ENCODE measurements at regions not wholly inside any gene's neighbourhood (a gene's known extent, or its start where the extent isn't known, plus 50 kb on each side); places are given as distances from the start of the nearest gene placed in this dataset.

- no peak overlapping the region for H3K4me3 Mint-ChIP-seq
- ATAC-seq (ENCODE audit: low read depth) (no peak), DNase-seq (no peak)
- TF ChIP-seq EZH2 (IDR thresholded peaks at IDR 0.05; ENCODE audit: borderline replicate concordance, insufficient read depth, low read depth, low read length, poor library complexity, severe bottlenecking) (no peak), CTCF (IDR thresholded peaks at IDR 0.05) (no peak)
- no peaks in the 10 kb centered on the region for H4K20me1 ChIP-seq (ENCODE audit: control insufficient read depth, insufficient read depth, low read length, poor library complexity, severe bottlenecking)
- peaks cover 51% of the 10 kb centered on the region for H3K27me3 Mint-ChIP-seq
- peaks cover 0 to 4% (median 0%) of the 10 kb centered on the region in 3 donors for H3K9me3 ChIP-seq (ENCODE audit: control extremely low read depth in 1 of 3, control insufficient read depth in 2 of 3, insufficient read depth in 1 of 3, low read length in 2 of 3)
- peaks cover 0 to 36% (median 22%) of the 10 kb centered on the region in 4 experiments for H3K27me3 ChIP-seq (replicated peaks in 1 of 4; ENCODE audit: control extremely low read depth in 1 of 4, control insufficient read depth in 3 of 4, insufficient read depth in 4 of 4, low read length in 3 of 4)
- H3K36me3 ChIP-seq (replicated peaks in 1 of 2; ENCODE audit: control extremely low read depth in 1 of 2, control insufficient read depth in 1 of 2, extremely low read depth in 1 of 2, insufficient read depth in 2 of 2, low read length in 1 of 2): no peaks in the 10 kb centered on the region
- H3K4me3 ChIP-seq (ENCODE audit: control extremely low read depth in 1 of 5, extremely low read depth in 1 of 5, insufficient read depth in 1 of 5, low read depth in 2 of 5, low read length in 4 of 5): no peak overlapping the region
- ChIA-PET POLR2A (no interaction called here), CTCF (no interaction called here)
- H3K79me2 ChIP-seq (ENCODE audit: control insufficient read depth, insufficient read depth, low read length): no peaks in the 10 kb centered on the region
- H2AFZ ChIP-seq (ENCODE audit: insufficient read depth, low read depth, low read length, poor library complexity, severe bottlenecking): no peak overlapping the region
- H3K4me2 ChIP-seq (replicated peaks; ENCODE audit: low read depth, low read length, poor library complexity, severe bottlenecking): no peak overlapping the region
- no peak overlapping the region for H3K9ac ChIP-seq (ENCODE audit: low read length)
- peaks cover 8 to 9% of the 10 kb centered on the region in 2 donors for H3K4me1 ChIP-seq (ENCODE audit: control insufficient read depth in 2 of 2, insufficient read depth in 2 of 2, low read length in 2 of 2)
- H3K9me3 Mint-ChIP-seq (ENCODE audit: insufficient read depth): no peaks in the 10 kb centered on the region
- intact Hi-C loops (cut with micrococcal nuclease): no loop called here
- H3K27ac ChIP-seq (ENCODE audit: low read length in 2 of 2): no peak overlapping the region
- WGBS (ENCODE audit: insufficient coverage): no CpG with 5 or more reads among the region's 1 CpG
- H3K4me1 Mint-ChIP-seq: peaks cover 8% of the 10 kb centered on the region
- H3K27ac Mint-ChIP-seq: no peak overlapping the region
Observed at GRCh38 chr17:56675876-56676660, 82.6 kb downstream of the NOG start.

- no peak for ATAC-seq (ENCODE audit: low read depth)
- Histone ChIP-seq H3K9ac (ENCODE audit: low read length) (no peak overlapping the region), H3K36me3 (replicated peaks in 1 of 2; ENCODE audit: control extremely low read depth in 1 of 2, control insufficient read depth in 1 of 2, extremely low read depth in 1 of 2, insufficient read depth in 2 of 2, low read length in 1 of 2) (no peaks in the 10 kb centered on the region), H3K4me3 (ENCODE audit: control extremely low read depth in 1 of 5, extremely low read depth in 1 of 5, insufficient read depth in 1 of 5, low read depth in 2 of 5, low read length in 4 of 5) (no peak overlapping the region), H3K27ac (ENCODE audit: low read length in 2 of 2) (no peak overlapping the region), H4K20me1 (ENCODE audit: control insufficient read depth, insufficient read depth, low read length, poor library complexity, severe bottlenecking) (no peaks in the 10 kb centered on the region), H3K79me2 (ENCODE audit: control insufficient read depth, insufficient read depth, low read length) (no peaks in the 10 kb centered on the region), H3K9me3 (ENCODE audit: control extremely low read depth in 1 of 3, control insufficient read depth in 2 of 3, insufficient read depth in 1 of 3, low read length in 2 of 3) (peaks cover 0 to 4% (median 0%) of the 10 kb centered on the region in 3 donors), H3K4me1 (ENCODE audit: control insufficient read depth in 2 of 2, insufficient read depth in 2 of 2, low read length in 2 of 2) (peaks cover 8 to 9% of the 10 kb centered on the region in 2 donors), H2AFZ (ENCODE audit: insufficient read depth, low read depth, low read length, poor library complexity, severe bottlenecking) (no peak overlapping the region), H3K4me2 (replicated peaks; ENCODE audit: low read depth, low read length, poor library complexity, severe bottlenecking) (no peak overlapping the region), H3K27me3 (replicated peaks in 1 of 4; ENCODE audit: control extremely low read depth in 1 of 4, control insufficient read depth in 3 of 4, insufficient read depth in 4 of 4, low read length in 3 of 4) (peaks cover 0 to 36% (median 23%) of the 10 kb centered on the region in 4 experiments)
- peaks cover 51% of the 10 kb centered on the region for H3K27me3 Mint-ChIP-seq
- WGBS (ENCODE audit: insufficient coverage): no CpG with 5 or more reads among the region's 1 CpG
- no peak overlapping the region for H3K27ac Mint-ChIP-seq
- intact Hi-C loops (cut with micrococcal nuclease): no loop called here
- no peak for TF ChIP-seq CTCF (IDR thresholded peaks at IDR 0.05)
- TF ChIP-seq EZH2 (IDR thresholded peaks at IDR 0.05; ENCODE audit: borderline replicate concordance, insufficient read depth, low read depth, low read length, poor library complexity, severe bottlenecking): no peak
- no peak overlapping the region for H3K4me3 Mint-ChIP-seq
- peaks cover 8% of the 10 kb centered on the region for H3K4me1 Mint-ChIP-seq
- DNase-seq: no peak
- no peaks in the 10 kb centered on the region for H3K9me3 Mint-ChIP-seq (ENCODE audit: insufficient read depth)
- ChIA-PET POLR2A (no interaction called here), CTCF (no interaction called here)
Observed at GRCh38 chr17:56676810-56677209, 83.3 kb downstream of the NOG start.

Data from B cell (primary cell).